ENCODE measurements at regions not wholly inside any gene's neighbourhood (a gene's known extent, or its start where the extent isn't known, plus 50 kb on each side); places are given as distances from the start of the nearest gene placed in this dataset.

DNA sequence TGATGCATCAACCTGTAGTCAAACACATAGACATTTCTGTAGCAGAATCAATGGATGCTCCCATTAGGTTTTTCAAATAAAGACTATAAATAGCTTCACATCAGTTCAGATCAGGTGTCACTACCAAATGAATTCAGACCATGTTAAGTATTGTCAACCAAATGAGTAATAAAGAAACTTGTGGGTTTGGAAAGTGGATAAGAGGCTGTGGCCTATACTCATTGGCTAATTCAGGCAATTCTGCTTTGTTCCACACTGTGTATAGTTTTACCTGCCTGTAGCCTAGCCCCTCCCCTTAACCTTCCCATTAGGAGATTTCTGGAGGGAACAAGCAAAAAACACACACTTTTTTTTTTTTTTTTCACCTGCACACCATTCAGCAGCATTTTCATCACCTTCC lies 321.2 kb downstream of the HLX start:
- no TSS peak for BruUV-seq (replicated peaks)
- in situ Hi-C loops (cut with HindIII; ENCODE audit: extremely low pct_ligation_motif_present, low pct_unique_long_range_greater_than_20kb): loop anchor here (5.0 kb wide), 1 partner anchor 328 kb away; no protein-coding TSS in a partner anchor
- Histone ChIP-seq H3K9me3 (ENCODE audit: low read length) (peaks cover 5% of the 10 kb centered on the region; the same call in 1 of the 2 replicates), H3K4me2 (ENCODE audit: low read depth, low read length) (no peak overlapping the region), H3K79me2 (ENCODE audit: insufficient read depth, low read length) (no peaks in the 10 kb centered on the region), H3K4me3 (replicated peaks in 1 of 3; ENCODE audit: insufficient read depth in 1 of 3, low read depth in 2 of 3, low read length in 3 of 3) (no peak overlapping the region), H3K27ac (ENCODE audit: extremely low read length, insufficient read depth, low read length) (no peak overlapping the region), H3K27me3 (ENCODE audit: control insufficient read depth in 1 of 2, insufficient read depth in 2 of 2, low read length in 2 of 2) (no peaks in the 10 kb centered on the region), H3K36me3 (replicated peaks in 1 of 2; ENCODE audit: control insufficient read depth in 1 of 2, insufficient read depth in 2 of 2, low read length in 2 of 2) (no peaks in the 10 kb centered on the region), H3K9ac (ENCODE audit: insufficient read depth, low read depth, low read length) (no peak overlapping the region), H2AFZ (ENCODE audit: low read length) (no peak overlapping the region), H4K20me1 (ENCODE audit: insufficient read depth, low read length) (no peaks in the 10 kb centered on the region), H3K4me1 (ENCODE audit: insufficient read depth, low read length) (no peaks in the 10 kb centered on the region)
- no peak for FAIRE-seq
- intact Hi-C loops (cut with micrococcal nuclease; ENCODE audit: unreplicated experiment): loop anchor here (5.0 kb wide), 1 partner anchor 388 kb away; no protein-coding TSS in a partner anchor
- POLR2A ChIA-PET: no interaction called here
- ATAC-seq: no peak
- CTCF ChIA-PET (ENCODE audit: low intra/inter-chr PET ratio, low total read pairs): no interaction called here
- DNase-seq (ENCODE audit: low spot score): no peak
- TF ChIP-seq PHF8 (CRISPR knock-in tag; IDR thresholded peaks at IDR 0.05) (no peak), ZNF747 (CRISPR knock-in tag; IDR thresholded peaks at IDR 0.05; ENCODE audit: borderline replicate concordance) (no peak), ZNF383 (CRISPR knock-in tag; IDR thresholded peaks at IDR 0.05; ENCODE audit: borderline replicate concordance) (no peak), ZNF17 (CRISPR knock-in tag; IDR thresholded peaks at IDR 0.05) (no peak), POLR2AphosphoS2 (IDR thresholded peaks at IDR 0.05; ENCODE audit: low read depth, low read length) (no peak), TP53 (CRISPR knock-in tag; conservative IDR thresholded peaks at IDR 0.05) (no peak), CTCF (CRISPR knock-in tag; IDR thresholded peaks at IDR 0.05) (no peak)

- Histone ChIP-seq H3K36me3 (replicated peaks in 1 of 2; ENCODE audit: control insufficient read depth in 1 of 2, insufficient read depth in 2 of 2, low read length in 2 of 2) (no peaks in the 10 kb centered on the region), H3K4me1 (ENCODE audit: insufficient read depth, low read length) (no peaks in the 10 kb centered on the region), H3K27me3 (ENCODE audit: control insufficient read depth in 1 of 2, insufficient read depth in 2 of 2, low read length in 2 of 2) (no peaks in the 10 kb centered on the region), H3K27ac (ENCODE audit: extremely low read length, insufficient read depth, low read length) (no peak overlapping the region), H3K4me2 (ENCODE audit: low read depth, low read length) (no peak overlapping the region), H3K9ac (ENCODE audit: insufficient read depth, low read depth, low read length) (no peak overlapping the region), H3K4me3 (replicated peaks in 1 of 3; ENCODE audit: insufficient read depth in 1 of 3, low read depth in 2 of 3, low read length in 3 of 3) (no peak overlapping the region), H4K20me1 (ENCODE audit: insufficient read depth, low read length) (no peaks in the 10 kb centered on the region), H3K79me2 (ENCODE audit: insufficient read depth, low read length) (no peaks in the 10 kb centered on the region), H3K9me3 (ENCODE audit: low read length) (peaks cover 5% of the 10 kb centered on the region; the same call in 1 of the 2 replicates), H2AFZ (ENCODE audit: low read length) (no peak overlapping the region)
- FAIRE-seq (no peak), ATAC-seq (no peak), DNase-seq (ENCODE audit: low spot score) (no peak)
- POLR2A ChIA-PET: no interaction called here
- intact Hi-C loops (cut with micrococcal nuclease; ENCODE audit: unreplicated experiment): loop anchor here (5.0 kb wide), 1 partner anchor 389 kb away; no protein-coding TSS in a partner anchor
- CTCF ChIA-PET (ENCODE audit: low intra/inter-chr PET ratio, low total read pairs): interaction anchor here (3.1 kb wide), 1 partner anchor 327 kb away, joined by 24 read pairs; no protein-coding TSS in a partner anchor
- BruUV-seq (replicated peaks): no TSS peak
- in situ Hi-C loops (cut with HindIII; ENCODE audit: extremely low pct_ligation_motif_present, low pct_unique_long_range_greater_than_20kb): loop anchor here (5.0 kb wide), 1 partner anchor 329 kb away; no protein-coding TSS in a partner anchor
- TF ChIP-seq ZNF234 (CRISPR knock-in tag; conservative IDR thresholded peaks at IDR 0.05) (no peak), ZBTB3 (CRISPR knock-in tag; IDR thresholded peaks at IDR 0.05; ENCODE audit: borderline replicate concordance, low read depth) (no peak), TOE1 (CRISPR knock-in tag; IDR thresholded peaks at IDR 0.05) (no peak), ATRX (CRISPR knock-in tag; IDR thresholded peaks at IDR 0.05; ENCODE audit: borderline replicate concordance) (no peak), ZNF674 (CRISPR knock-in tag; IDR thresholded peaks at IDR 0.05; ENCODE audit: low read depth) (no peak), MTA1 (CRISPR knock-in tag; IDR thresholded peaks at IDR 0.05; ENCODE audit: borderline replicate concordance) (no peak), ZZZ3 (CRISPR knock-in tag; IDR thresholded peaks at IDR 0.05; ENCODE audit: borderline replicate concordance) (no peak), CBFB (CRISPR knock-in tag; IDR thresholded peaks at IDR 0.05) (no peak)
Measured at GRCh38 chr1:221201773-221202172, 322.5 kb downstream of the HLX start.

All from HepG2 (cell line).